ENCODE measurements at regions not wholly inside any gene's neighbourhood (a gene's known extent, or its start where the extent isn't known, plus 50 kb on each side); places are given as distances from the start of the nearest gene placed in this dataset.
"Not testable (repeated sequence)": the region's sequence is repeated elsewhere in the genome, so short reads cannot be mapped to it uniquely, and the experiment has no call there.

DNA sequence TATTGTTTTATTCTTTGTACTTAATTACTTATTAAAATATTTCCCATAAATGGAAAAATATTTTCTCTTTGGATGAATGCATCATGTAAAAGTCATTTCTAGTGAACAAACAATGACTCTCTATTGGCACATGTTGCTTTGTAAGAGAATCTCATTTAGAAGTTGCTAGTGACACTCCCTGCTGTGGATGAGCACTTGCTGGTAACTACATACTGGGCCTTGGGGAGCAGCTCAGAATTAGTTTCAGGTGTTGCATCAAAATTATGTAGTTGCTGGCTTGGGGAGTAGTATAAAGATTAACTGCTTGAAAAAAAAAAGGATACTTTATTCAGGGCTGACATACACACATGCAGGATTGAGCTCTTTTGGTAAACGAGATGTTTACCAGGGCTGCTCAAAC lies 80.3 kb upstream of the KCNAB1 start:
- Histone ChIP-seq H3K9me3 (ENCODE audit: control insufficient read depth in 2 of 2, low read length in 2 of 2) (no peaks in the 10 kb centered on the region), H3K36me3 (ENCODE audit: control insufficient read depth, insufficient read depth, low read length) (no peaks in the 10 kb centered on the region), H3K4me1 (ENCODE audit: control insufficient read depth, insufficient read depth, low read length, poor library complexity, severe bottlenecking) (no peaks in the 10 kb centered on the region), H3K27ac (ENCODE audit: insufficient read depth, low read length, poor library complexity, severe bottlenecking) (no peak overlapping the region), H3K27me3 (ENCODE audit: control insufficient read depth, insufficient read depth, low read length) (no peaks in the 10 kb centered on the region), H3K4me3 (ENCODE audit: low read depth, low read length) (no peak overlapping the region)
- Mint-ChIP-seq H3K36me3 (no peaks in the 10 kb centered on the region), H3K27me3 (peaks cover 13% of the 10 kb centered on the region), H3K4me1 (no peaks in the 10 kb centered on the region), H3K4me3 (no peak overlapping the region), H3K9me3 (peaks cover 0 to 2% (median 0%) of the 10 kb centered on the region in 7 donors), H3K27ac (no peak overlapping the region)
- ATAC-seq (ENCODE audit: low read depth in 2 of 2) (no peak), DNase-seq (no peak)

DNA sequence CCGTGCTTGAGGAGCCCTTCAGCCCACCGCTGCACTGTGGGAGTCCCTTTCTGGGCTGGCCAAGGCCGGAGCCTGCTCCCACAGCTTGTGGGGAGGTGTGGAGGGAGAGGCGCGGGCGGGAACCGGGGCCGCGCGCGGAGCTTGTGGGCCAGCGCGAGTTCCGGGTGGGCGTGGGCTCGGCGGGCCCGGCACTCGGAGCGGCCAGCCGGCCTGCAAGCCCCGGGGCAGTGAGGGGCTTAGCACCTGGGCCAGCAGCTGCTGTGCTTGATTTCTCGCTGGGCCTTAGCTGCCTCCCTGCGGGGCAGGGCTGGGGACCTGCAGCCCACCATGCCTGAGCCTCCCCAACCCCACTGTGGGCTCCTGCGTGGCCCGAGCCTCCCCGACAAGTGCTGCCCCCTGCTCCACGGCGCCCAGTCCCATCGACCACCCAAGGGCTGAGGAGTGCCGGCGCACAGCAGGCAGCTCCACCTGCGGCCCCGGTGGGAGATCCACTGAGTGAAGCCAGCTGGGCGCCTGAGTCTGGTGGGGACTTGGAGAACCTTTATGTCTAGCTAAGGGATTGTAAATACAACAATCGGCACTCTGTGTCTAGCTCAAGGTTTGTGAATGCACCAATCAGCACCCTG lies 79.0 kb upstream of the KCNAB1 start:
- peaks cover 13% of the 10 kb centered on the region for H3K27me3 Mint-ChIP-seq
- ATAC-seq (ENCODE audit: low read depth in 2 of 2); H3K9me3 ChIP-seq (ENCODE audit: control insufficient read depth in 2 of 2, low read length in 2 of 2); H3K4me3 Mint-ChIP-seq; H3K27me3 ChIP-seq (ENCODE audit: control insufficient read depth, insufficient read depth, low read length); H3K36me3 ChIP-seq (ENCODE audit: control insufficient read depth, insufficient read depth, low read length); H3K27ac ChIP-seq (ENCODE audit: insufficient read depth, low read length, poor library complexity, severe bottlenecking); H3K4me3 ChIP-seq (ENCODE audit: low read depth, low read length); H3K4me1 ChIP-seq (ENCODE audit: control insufficient read depth, insufficient read depth, low read length, poor library complexity, severe bottlenecking); H3K36me3 Mint-ChIP-seq; H3K27ac Mint-ChIP-seq; H3K4me1 Mint-ChIP-seq; H3K9me3 Mint-ChIP-seq; DNase-seq: not testable (repeated sequence)

DNA sequence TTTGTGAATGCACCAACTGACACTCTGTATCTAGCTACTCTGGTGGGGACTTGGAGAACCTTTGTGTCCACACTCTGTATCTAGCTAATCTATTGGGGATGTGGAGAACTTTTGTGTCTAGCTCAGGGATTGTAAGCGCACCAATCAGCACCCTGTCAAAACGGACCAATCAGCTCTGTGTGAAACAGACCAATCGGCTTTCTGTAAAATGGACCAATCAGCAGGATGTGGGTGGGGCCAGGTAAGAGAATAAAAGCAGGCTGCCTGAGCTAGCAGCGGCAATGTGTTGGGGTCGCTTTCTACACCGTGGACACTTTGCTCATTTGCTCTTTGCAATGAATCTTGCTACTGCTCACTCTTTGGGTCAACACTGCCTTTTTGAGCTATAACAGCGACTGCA lies 78.5 kb upstream of the KCNAB1 start:
- not testable (repeated sequence) for H3K4me3 Mint-ChIP-seq; H3K4me1 ChIP-seq (ENCODE audit: control insufficient read depth, insufficient read depth, low read length, poor library complexity, severe bottlenecking); ATAC-seq (ENCODE audit: low read depth in 2 of 2); H3K27ac Mint-ChIP-seq; H3K4me3 ChIP-seq (ENCODE audit: low read depth, low read length); H3K9me3 ChIP-seq (ENCODE audit: control insufficient read depth in 2 of 2, low read length in 2 of 2); H3K4me1 Mint-ChIP-seq; H3K27me3 ChIP-seq (ENCODE audit: control insufficient read depth, insufficient read depth, low read length); DNase-seq; H3K9me3 Mint-ChIP-seq; H3K36me3 ChIP-seq (ENCODE audit: control insufficient read depth, insufficient read depth, low read length); H3K27ac ChIP-seq (ENCODE audit: insufficient read depth, low read length, poor library complexity, severe bottlenecking); H3K36me3 Mint-ChIP-seq
- H3K27me3 Mint-ChIP-seq: peaks cover 18% of the 10 kb centered on the region

DNA sequence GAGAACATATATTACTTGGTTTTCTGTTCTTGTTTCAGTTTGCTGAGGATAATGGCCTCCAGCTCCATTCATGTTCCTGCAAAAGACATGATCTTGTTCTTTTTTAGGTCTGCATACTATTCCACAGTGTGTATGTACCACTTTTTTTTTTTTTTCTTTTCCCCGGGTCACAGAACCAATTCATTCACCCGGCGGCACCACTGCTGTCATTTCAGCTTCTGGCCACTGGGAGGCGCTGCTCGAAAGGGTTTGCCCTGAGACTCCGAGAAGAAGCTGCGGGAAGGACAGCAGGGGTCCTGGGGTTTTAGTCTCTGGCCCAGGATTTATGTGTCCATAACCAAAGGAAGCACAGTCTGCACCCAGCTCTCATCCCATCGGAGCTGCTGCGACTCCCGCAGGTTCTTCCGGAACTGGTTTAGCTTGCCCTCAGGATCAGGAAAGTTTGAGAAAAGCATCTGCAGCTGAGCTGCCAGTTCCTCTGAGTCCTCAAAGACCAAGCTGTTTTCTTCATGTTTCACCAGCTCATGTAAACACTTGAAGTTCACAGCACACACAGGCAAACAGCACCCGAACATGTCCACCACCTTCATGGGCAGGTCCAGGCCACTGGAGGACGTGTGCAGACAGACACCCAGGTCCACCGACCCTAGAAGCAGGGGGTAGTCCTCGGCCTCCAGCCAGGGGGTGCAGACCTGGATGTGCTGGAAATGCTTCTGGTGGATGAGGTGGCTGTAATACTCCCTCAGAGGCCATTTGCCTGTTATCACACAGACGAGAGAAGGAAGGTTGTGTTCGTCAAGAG lies 76.3 kb upstream of the KCNAB1 start:
- H3K4me3 ChIP-seq (ENCODE audit: low read depth, low read length); H3K4me1 ChIP-seq (ENCODE audit: control insufficient read depth, insufficient read depth, low read length, poor library complexity, severe bottlenecking); H3K27ac Mint-ChIP-seq; H3K36me3 Mint-ChIP-seq; H3K36me3 ChIP-seq (ENCODE audit: control insufficient read depth, insufficient read depth, low read length); H3K9me3 ChIP-seq (ENCODE audit: control insufficient read depth in 2 of 2, low read length in 2 of 2); H3K27me3 ChIP-seq (ENCODE audit: control insufficient read depth, insufficient read depth, low read length); H3K27ac ChIP-seq (ENCODE audit: insufficient read depth, low read length, poor library complexity, severe bottlenecking); H3K9me3 Mint-ChIP-seq; H3K4me3 Mint-ChIP-seq; ATAC-seq (ENCODE audit: low read depth in 2 of 2); H3K4me1 Mint-ChIP-seq: not testable (repeated sequence)
- DNase-seq: peak in 2 of 3 donors; percentile 17 to 29
- peaks cover 19% of the 10 kb centered on the region for H3K27me3 Mint-ChIP-seq

DNA sequence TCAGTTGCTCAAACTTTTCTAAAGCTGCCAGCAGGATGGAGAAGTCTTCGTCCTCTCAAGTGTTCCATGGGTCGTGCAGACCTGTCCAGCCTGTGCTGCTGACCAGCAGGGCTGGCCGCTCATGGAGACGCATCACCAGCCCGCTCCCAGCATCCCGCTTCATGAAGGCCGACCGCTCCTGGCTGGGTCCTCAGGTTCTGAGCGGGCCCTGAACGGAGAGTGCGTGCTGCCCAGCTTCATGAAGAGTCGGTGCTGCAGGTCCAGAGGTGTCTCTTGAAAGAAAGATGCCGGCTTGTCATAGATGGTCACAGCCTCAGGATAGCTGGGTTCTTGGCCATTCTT lies 75.8 kb upstream of the KCNAB1 start:
- no peak overlapping the region for H3K27ac ChIP-seq (ENCODE audit: insufficient read depth, low read length, poor library complexity, severe bottlenecking)
- Mint-ChIP-seq H3K9me3 (peaks cover 0 to 2% (median 0%) of the 10 kb centered on the region in 7 donors), H3K27ac (no peak overlapping the region)

DNA sequence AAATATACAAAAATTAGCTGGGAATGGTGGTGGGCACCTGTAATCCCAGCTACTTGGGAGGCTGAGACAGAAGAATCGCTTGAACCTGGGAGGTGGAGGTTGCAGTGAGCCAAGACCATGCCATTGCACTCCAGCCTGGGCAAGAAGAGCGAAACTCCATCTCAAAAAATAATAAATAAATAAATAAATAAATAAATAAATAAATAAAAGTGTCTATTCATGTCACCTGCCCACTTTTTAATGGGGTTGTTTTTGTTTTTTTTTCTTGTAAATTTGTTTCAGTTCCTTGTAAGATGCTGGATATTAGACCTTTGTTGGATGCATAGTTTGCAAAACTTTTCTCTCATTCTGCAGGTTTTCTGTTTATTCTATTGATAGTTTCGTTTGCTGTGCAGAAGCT lies 71.9 kb upstream of the KCNAB1 start:
- H3K4me1 Mint-ChIP-seq; DNase-seq; H3K27ac ChIP-seq (ENCODE audit: insufficient read depth, low read length, poor library complexity, severe bottlenecking); H3K4me3 Mint-ChIP-seq; H3K27me3 ChIP-seq (ENCODE audit: control insufficient read depth, insufficient read depth, low read length); H3K9me3 ChIP-seq (ENCODE audit: control insufficient read depth in 2 of 2, low read length in 2 of 2); ATAC-seq (ENCODE audit: low read depth in 2 of 2); H3K27ac Mint-ChIP-seq; H3K36me3 ChIP-seq (ENCODE audit: control insufficient read depth, insufficient read depth, low read length); H3K36me3 Mint-ChIP-seq; H3K9me3 Mint-ChIP-seq; H3K4me3 ChIP-seq (ENCODE audit: low read depth, low read length); H3K4me1 ChIP-seq (ENCODE audit: control insufficient read depth, insufficient read depth, low read length, poor library complexity, severe bottlenecking): not testable (repeated sequence)
- H3K27me3 Mint-ChIP-seq: peaks cover 14% of the 10 kb centered on the region

More for the DNA sequence above, 75.8 kb upstream of the KCNAB1 start:
- H3K27me3 ChIP-seq (ENCODE audit: control insufficient read depth, insufficient read depth, low read length): no peaks in the 10 kb centered on the region
- no peak overlapping the region for H3K4me3 ChIP-seq (ENCODE audit: low read depth, low read length)
- H3K4me3 Mint-ChIP-seq: no peak overlapping the region
- H3K4me1 ChIP-seq (ENCODE audit: control insufficient read depth, insufficient read depth, low read length, poor library complexity, severe bottlenecking): no peaks in the 10 kb centered on the region
- H3K36me3 Mint-ChIP-seq: no peaks in the 10 kb centered on the region
- no peaks in the 10 kb centered on the region for H3K4me1 Mint-ChIP-seq
- peaks cover 19% of the 10 kb centered on the region for H3K27me3 Mint-ChIP-seq
- no peaks in the 10 kb centered on the region for H3K36me3 ChIP-seq (ENCODE audit: control insufficient read depth, insufficient read depth, low read length)
- DNase-seq (no peak), ATAC-seq (ENCODE audit: low read depth in 2 of 2) (no peak)
- no peaks in the 10 kb centered on the region for H3K9me3 ChIP-seq (ENCODE audit: control insufficient read depth in 2 of 2, low read length in 2 of 2)

DNA sequence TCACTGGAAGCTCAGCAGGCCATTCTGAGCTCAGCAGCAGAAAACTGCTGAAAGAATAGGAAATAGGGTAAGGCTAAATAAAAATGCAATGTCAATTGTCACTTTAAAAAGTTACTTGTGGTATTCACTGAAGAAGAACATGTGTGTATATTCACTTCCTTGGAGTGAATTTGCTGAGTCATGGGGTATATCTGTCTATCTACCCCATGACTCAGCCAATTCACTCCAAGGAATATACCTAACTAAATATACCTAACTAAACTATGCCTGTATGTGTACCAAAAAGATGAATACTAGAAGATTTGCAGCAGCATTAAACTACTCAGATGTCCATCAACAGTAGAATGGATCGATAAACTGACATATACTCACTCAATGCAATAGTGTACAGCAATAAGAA lies 69.5 kb upstream of the KCNAB1 start:
- Mint-ChIP-seq H3K27ac (no peak overlapping the region), H3K4me3 (no peak overlapping the region), H3K27me3 (peaks cover 12% of the 10 kb centered on the region), H3K9me3 (peaks cover 0 to 8% (median 2%) of the 10 kb centered on the region in 7 donors), H3K4me1 (no peaks in the 10 kb centered on the region), H3K36me3 (no peaks in the 10 kb centered on the region)
- H3K9me3 ChIP-seq (ENCODE audit: control insufficient read depth in 2 of 2, low read length in 2 of 2): no peaks in the 10 kb centered on the region
- no peak for ATAC-seq (ENCODE audit: low read depth in 2 of 2)
- no peak overlapping the region for H3K4me3 ChIP-seq (ENCODE audit: low read depth, low read length)
- no peak for DNase-seq
- H3K36me3 ChIP-seq (ENCODE audit: control insufficient read depth, insufficient read depth, low read length): no peaks in the 10 kb centered on the region
- H3K4me1 ChIP-seq (ENCODE audit: control insufficient read depth, insufficient read depth, low read length, poor library complexity, severe bottlenecking): no peaks in the 10 kb centered on the region
- no peak overlapping the region for H3K27ac ChIP-seq (ENCODE audit: insufficient read depth, low read length, poor library complexity, severe bottlenecking)
- H3K27me3 ChIP-seq (ENCODE audit: control insufficient read depth, insufficient read depth, low read length): no peaks in the 10 kb centered on the region

DNA sequence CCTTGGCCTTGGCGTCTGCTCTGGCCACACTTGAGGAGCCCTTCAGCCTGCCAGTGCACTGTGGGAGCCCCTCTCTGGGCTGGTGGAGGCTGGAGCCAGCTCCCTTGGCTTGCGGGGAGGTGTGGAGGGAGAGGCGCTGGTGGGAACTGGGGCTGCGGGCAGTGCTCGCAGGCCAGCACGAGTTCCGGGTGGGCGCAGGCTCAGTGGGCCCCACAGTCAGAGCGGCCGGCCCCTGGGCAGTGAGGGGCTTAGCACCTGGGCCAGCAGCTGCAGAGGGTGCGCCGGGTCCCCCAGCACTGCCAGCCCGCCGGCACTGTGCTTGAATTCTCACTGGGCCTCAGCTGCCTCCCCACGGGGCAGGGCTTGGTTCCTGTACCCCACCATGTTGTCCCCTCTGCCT lies 68.7 kb upstream of the KCNAB1 start:
- Histone ChIP-seq H3K9me3 (ENCODE audit: control insufficient read depth in 2 of 2, low read length in 2 of 2) (no peaks in the 10 kb centered on the region), H3K36me3 (ENCODE audit: control insufficient read depth, insufficient read depth, low read length) (no peaks in the 10 kb centered on the region), H3K27me3 (ENCODE audit: control insufficient read depth, insufficient read depth, low read length) (peaks cover 4% of the 10 kb centered on the region), H3K4me1 (ENCODE audit: control insufficient read depth, insufficient read depth, low read length, poor library complexity, severe bottlenecking) (no peaks in the 10 kb centered on the region), H3K4me3 (ENCODE audit: low read depth, low read length) (no peak overlapping the region), H3K27ac (ENCODE audit: insufficient read depth, low read length, poor library complexity, severe bottlenecking) (no peak overlapping the region)
- Mint-ChIP-seq H3K9me3 (peaks cover 0 to 8% (median 2%) of the 10 kb centered on the region in 7 donors), H3K4me1 (no peaks in the 10 kb centered on the region), H3K36me3 (no peaks in the 10 kb centered on the region), H3K27ac (no peak overlapping the region), H3K27me3 (peaks cover 16% of the 10 kb centered on the region), H3K4me3 (no peak overlapping the region)
- DNase-seq (no peak), ATAC-seq (ENCODE audit: low read depth in 2 of 2) (no peak)
